ENCODE measurements at regions not wholly inside any gene's neighbourhood (a gene's known extent, or its start where the extent isn't known, plus 50 kb on each side); places are given as distances from the start of the nearest gene placed in this dataset.

- TF ChIP-seq, protein P1, sequence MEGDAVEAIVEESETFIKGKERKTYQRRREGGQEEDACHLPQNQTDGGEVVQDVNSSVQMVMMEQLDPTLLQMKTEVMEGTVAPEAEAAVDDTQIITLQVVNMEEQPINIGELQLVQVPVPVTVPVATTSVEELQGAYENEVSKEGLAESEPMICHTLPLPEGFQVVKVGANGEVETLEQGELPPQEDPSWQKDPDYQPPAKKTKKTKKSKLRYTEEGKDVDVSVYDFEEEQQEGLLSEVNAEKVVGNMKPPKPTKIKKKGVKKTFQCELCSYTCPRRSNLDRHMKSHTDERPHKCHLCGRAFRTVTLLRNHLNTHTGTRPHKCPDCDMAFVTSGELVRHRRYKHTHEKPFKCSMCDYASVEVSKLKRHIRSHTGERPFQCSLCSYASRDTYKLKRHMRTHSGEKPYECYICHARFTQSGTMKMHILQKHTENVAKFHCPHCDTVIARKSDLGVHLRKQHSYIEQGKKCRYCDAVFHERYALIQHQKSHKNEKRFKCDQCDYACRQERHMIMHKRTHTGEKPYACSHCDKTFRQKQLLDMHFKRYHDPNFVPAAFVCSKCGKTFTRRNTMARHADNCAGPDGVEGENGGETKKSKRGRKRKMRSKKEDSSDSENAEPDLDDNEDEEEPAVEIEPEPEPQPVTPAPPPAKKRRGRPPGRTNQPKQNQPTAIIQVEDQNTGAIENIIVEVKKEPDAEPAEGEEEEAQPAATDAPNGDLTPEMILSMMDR (IDR thresholded peaks at IDR 0.05; ENCODE audit: low read depth, low read length, missing control alignments): no peak
- in situ Hi-C loops (cut with HindIII; ENCODE audit: low sequenced_read_pairs): no loop called here
- DNase-seq (ENCODE audit: low read depth): no peak
- H3K4me3 ChIP-seq (ENCODE audit: low read depth, low read length): no peak overlapping the region
These were observed 94.3 kb upstream of the LDB2 start for GRCh38 chr4:16992566-16993225.

- in situ Hi-C loops (cut with HindIII; ENCODE audit: low sequenced_read_pairs): no loop called here
- TF ChIP-seq, protein P1 (IDR thresholded peaks at IDR 0.05; ENCODE audit: low read depth, low read length, missing control alignments): no peak
- no peak overlapping the region for H3K4me3 ChIP-seq (ENCODE audit: low read depth, low read length)
- no peak for DNase-seq (ENCODE audit: low read depth)
These were observed 93.0 kb upstream of the LDB2 start for GRCh38 chr4:16991450-16991849.

DNA sequence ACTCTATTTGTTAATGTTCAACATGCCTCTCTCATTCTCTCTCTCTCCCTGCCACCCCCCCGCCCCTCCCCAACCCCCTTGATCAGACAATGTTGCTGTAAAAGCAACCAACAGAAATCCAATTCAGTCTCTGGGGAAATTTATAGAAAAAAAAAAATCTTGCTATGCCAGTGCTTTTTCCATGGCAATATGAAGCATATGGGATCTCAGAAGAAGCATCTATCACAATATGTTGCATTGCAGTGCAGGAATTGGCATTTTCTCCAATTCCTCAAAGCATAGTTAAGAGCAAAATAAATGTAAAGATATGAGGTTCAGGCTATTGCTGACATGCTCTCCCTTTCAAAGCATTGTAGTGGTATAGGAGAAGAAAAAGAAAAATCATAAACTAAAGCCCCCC, 90.9 kb upstream of the LDB2 start:
- in situ Hi-C loops (cut with HindIII; ENCODE audit: low sequenced_read_pairs): no loop called here
- no peak for DNase-seq (ENCODE audit: low read depth)
- TF ChIP-seq, protein P1 (IDR thresholded peaks at IDR 0.05; ENCODE audit: low read depth, low read length, missing control alignments): no peak
- H3K4me3 ChIP-seq (ENCODE audit: low read depth, low read length): no peak overlapping the region

DNA sequence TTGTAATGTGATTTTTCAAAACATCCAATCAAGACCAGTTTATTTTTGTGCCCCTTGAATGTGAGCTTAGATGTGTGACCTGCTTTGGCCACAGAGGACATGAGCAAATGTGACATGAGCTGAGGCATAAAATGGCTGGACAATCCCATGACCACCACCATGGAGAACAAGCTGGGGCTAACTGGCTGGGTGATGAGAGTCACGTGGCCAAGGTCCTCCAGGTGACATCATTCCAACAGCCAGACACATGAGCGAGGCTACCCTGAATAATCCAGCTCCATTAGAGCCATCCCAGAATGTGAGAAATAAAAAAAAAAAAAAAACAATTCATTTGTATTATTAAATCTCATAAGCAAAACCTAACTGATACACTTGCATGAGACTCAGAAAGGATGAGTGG, 90.4 kb upstream of the LDB2 start:
- no peak for DNase-seq (ENCODE audit: low read depth)
- TF ChIP-seq, protein P1 (IDR thresholded peaks at IDR 0.05; ENCODE audit: low read depth, low read length, missing control alignments): no peak
- in situ Hi-C loops (cut with HindIII; ENCODE audit: low sequenced_read_pairs): no loop called here
- H3K4me3 ChIP-seq (ENCODE audit: low read depth, low read length): no peak overlapping the region

GRCh38 chr4:16977081-16977480, 78.6 kb upstream of the LDB2 start:
- H3K4me3 ChIP-seq (ENCODE audit: low read depth, low read length): no peak overlapping the region
- TF ChIP-seq, protein P1 (IDR thresholded peaks at IDR 0.05; ENCODE audit: low read depth, low read length, missing control alignments): no peak
- no peak for DNase-seq (ENCODE audit: low read depth)
- in situ Hi-C loops (cut with HindIII; ENCODE audit: low sequenced_read_pairs): no loop called here

- no peak for DNase-seq (ENCODE audit: low read depth)
- TF ChIP-seq, protein P1 (IDR thresholded peaks at IDR 0.05; ENCODE audit: low read depth, low read length, missing control alignments): no peak
- in situ Hi-C loops (cut with HindIII; ENCODE audit: low sequenced_read_pairs): no loop called here
- no peak overlapping the region for H3K4me3 ChIP-seq (ENCODE audit: low read depth, low read length)
These were observed 71.3 kb upstream of the LDB2 start for GRCh38 chr4:16969696-16970135.

Measured in astrocyte of the cerebellum (primary cell).